Peyer's patch (tissue), 4 donors: ENCODE measurements at regions not wholly inside any gene's neighbourhood (a gene's known extent, or its start where the extent isn't known, plus 50 kb on each side); places are given as distances from the start of the nearest gene placed in this dataset.

Source experiments
- DNase-seq, 3 donors: peaks; one replicate each; pipeline ENCODE4 v3.0.0-alpha.2; 2017 to 2019
- H3K27ac ChIP-seq, 4 donors: fragments of 200-600 bp; sonication (generic); one replicate each; pipeline ENCODE4 v1.5.1; 2016 to 2019
- H3K27me3 ChIP-seq, 2 donors: fragments of 200-600 bp; sonication (generic); one replicate each; pipeline ENCODE4 v1.5.1; 2019
- H3K36me3 ChIP-seq, 3 donors: fragments of 200-600 bp; sonication (generic); one replicate each; pipeline ENCODE4 v1.5.1; 2016 to 2019
- H3K4me1 ChIP-seq, 4 donors: fragments of 200-600 bp; sonication (generic); one replicate each; pipeline ENCODE4 v1.5.1; 2016 to 2019
- H3K4me3 ChIP-seq, 4 donors: fragments of 200-600 bp; sonication (generic); 1 replicate in 3 of 4; 2 replicates in 1 of 4; pipeline ENCODE4 v1.5.1; 2016 to 2019; ENCODE audit warnings: mild to moderate bottlenecking in 1 of 4
- H3K9me3 ChIP-seq, 4 donors: fragments of 200-600 bp; sonication (generic); one replicate each; pipeline ENCODE4 v1.5.1; 2016 to 2019; ENCODE audit warnings: mild to moderate bottlenecking in 1 of 4
- POLR2A ChIP-seq, 2 donors: fragments of 450-650 bp; IDR thresholded peaks; one replicate each; pipeline ENCODE4 v1.5.1; 2017; ENCODE audit warnings: antibody characterized with exemption in 2 of 2, mild to moderate bottlenecking in 2 of 2, moderate library complexity in 2 of 2
- TF ChIP-seq, protein P1 (sequence below), 6 experiments: fragments of 450-650 bp in 4 of 6; fragments of 200-600 bp in 2 of 6; sonication (generic) in 1 of 6; IDR thresholded peaks; one replicate each; pipeline ENCODE4 v1.5.1; 2017 to 2019; ENCODE audit warnings: antibody characterized with exemption in 6 of 6, mild to moderate bottlenecking in 3 of 6, moderate library complexity in 1 of 6

DNA sequence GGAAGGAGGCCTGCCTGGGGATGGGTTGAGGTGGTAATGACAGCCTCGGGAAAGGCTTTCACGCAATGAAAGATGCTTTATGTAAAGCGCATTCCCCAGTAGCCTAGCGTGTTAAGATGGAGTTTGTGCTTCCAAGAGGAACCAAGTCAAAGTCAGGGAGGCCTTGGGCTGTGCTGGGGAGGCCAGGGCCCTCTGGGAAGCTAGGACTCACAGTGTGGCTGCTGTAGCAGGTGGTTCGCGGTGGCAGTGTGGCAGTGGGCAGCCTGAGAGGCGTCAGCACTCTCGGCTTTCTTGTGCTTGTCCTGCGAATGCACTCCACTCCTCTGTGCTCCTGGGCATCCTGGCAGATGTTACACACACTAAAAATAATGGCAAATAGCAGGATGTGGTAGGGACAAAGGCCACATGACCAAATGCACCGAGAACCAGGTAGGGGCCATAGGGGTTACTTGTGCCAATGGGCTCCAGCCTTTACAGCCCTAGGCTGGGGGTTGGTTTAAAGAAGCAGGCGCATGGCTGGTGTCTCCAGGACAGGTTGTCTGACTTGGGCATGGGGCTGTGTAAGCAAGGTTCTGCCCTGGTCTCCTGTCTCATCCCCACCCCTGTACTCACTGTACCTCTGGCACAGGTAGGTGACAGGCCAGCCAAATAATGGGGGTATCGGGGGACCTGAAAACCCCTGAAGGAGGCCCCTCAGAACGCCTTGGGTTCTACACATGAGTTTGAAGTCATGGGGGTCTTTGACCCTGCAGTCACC, 154.4 kb upstream of the TWIST2 start:
- DNase-seq, result no peak
- TF ChIP-seq, protein P1, sequence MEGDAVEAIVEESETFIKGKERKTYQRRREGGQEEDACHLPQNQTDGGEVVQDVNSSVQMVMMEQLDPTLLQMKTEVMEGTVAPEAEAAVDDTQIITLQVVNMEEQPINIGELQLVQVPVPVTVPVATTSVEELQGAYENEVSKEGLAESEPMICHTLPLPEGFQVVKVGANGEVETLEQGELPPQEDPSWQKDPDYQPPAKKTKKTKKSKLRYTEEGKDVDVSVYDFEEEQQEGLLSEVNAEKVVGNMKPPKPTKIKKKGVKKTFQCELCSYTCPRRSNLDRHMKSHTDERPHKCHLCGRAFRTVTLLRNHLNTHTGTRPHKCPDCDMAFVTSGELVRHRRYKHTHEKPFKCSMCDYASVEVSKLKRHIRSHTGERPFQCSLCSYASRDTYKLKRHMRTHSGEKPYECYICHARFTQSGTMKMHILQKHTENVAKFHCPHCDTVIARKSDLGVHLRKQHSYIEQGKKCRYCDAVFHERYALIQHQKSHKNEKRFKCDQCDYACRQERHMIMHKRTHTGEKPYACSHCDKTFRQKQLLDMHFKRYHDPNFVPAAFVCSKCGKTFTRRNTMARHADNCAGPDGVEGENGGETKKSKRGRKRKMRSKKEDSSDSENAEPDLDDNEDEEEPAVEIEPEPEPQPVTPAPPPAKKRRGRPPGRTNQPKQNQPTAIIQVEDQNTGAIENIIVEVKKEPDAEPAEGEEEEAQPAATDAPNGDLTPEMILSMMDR (IDR thresholded peaks at IDR 0.05), result no peak
- no peak for TF ChIP-seq POLR2A (IDR thresholded peaks at IDR 0.05)

DNA sequence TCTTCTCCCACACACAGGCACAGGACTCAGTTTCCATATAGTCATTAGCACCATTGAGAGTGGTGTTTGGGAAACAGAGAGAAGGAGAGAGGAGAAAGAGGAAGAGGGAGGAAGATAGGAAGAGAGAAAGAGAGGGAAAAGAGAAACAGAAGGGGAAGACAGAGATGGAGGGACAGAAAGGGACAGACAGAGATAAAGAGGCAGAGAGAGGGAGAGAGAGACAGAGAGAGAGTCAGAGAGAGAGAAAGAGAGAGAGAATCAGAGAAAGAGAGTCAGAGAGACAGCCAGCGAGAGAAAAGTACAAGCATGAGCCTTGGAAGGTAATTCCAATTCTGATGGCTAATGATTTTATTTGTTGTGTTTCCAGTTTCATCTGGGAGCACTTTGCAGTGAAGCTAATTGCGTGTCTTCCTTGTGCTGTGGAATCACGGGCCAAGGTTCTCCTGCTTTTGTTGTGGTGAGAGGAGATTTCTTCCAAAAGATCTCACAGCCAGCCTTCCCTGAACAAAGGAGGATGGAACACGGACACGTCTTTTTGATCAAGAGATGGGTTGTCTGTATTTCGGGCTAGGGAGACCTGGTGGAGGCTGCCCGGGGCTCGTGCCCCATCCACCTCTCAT, 153.6 kb upstream of the TWIST2 start:
- Histone ChIP-seq H3K9me3 (no peaks in the 10 kb centered on the region), H3K4me3 (no peak overlapping the region), H3K4me1 (no peaks in the 10 kb centered on the region), H3K36me3 (no peaks in the 10 kb centered on the region), H3K27me3 (no peaks in the 10 kb centered on the region), H3K27ac (no peak overlapping the region)
- no peak for DNase-seq
- TF ChIP-seq, protein P1 (IDR thresholded peaks at IDR 0.05), result no peak
- TF ChIP-seq POLR2A (IDR thresholded peaks at IDR 0.05), result no peak

More for the DNA sequence above, 154.4 kb upstream of the TWIST2 start:
- Histone ChIP-seq H3K27ac (no peak overlapping the region), H3K36me3 (no peaks in the 10 kb centered on the region), H3K27me3 (no peaks in the 10 kb centered on the region), H3K4me1 (no peaks in the 10 kb centered on the region), H3K9me3 (no peaks in the 10 kb centered on the region), H3K4me3 (no peak overlapping the region)

GRCh38 chr2:238694922-238695321, 153.0 kb upstream of the TWIST2 start:
- Histone ChIP-seq H3K9me3 (no peaks in the 10 kb centered on the region), H3K27me3 (no peaks in the 10 kb centered on the region), H3K27ac (no peak overlapping the region), H3K4me3 (no peak overlapping the region), H3K36me3 (no peaks in the 10 kb centered on the region), H3K4me1 (no peaks in the 10 kb centered on the region)
- DNase-seq, result no peak
- no peak for TF ChIP-seq POLR2A (IDR thresholded peaks at IDR 0.05)
- TF ChIP-seq, protein P1 (IDR thresholded peaks at IDR 0.05), result no peak

DNA sequence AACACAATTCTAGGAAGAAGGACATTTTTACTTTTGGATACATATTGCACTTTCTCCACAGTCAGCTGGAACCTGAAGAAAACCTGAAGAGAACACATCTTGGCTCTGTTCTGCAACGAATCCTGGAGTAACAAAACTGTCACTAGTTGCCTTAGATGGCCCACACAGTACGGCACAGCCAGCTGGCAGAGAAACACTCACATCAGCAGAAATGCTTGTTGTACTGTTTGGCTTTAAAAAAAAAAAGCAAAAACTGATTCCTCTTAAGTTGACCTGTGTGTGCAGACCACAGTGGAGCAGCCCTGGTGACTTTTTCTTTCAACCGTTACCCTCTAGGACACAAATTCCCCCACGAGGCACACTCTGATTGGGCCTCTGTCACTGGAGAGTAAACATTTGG, 152.3 kb upstream of the TWIST2 start:
- Histone ChIP-seq H3K4me1 (no peaks in the 10 kb centered on the region), H3K27me3 (no peaks in the 10 kb centered on the region), H3K27ac (no peak overlapping the region), H3K4me3 (no peak overlapping the region), H3K9me3 (no peaks in the 10 kb centered on the region), H3K36me3 (no peaks in the 10 kb centered on the region)
- no peak for DNase-seq
- TF ChIP-seq, protein P1 (IDR thresholded peaks at IDR 0.05), result no peak
- TF ChIP-seq POLR2A (IDR thresholded peaks at IDR 0.05), result no peak

GRCh38 chr2:238696331-238696730, 151.6 kb upstream of the TWIST2 start:
- TF ChIP-seq, protein P1 (IDR thresholded peaks at IDR 0.05), result no peak
- no peak for TF ChIP-seq POLR2A (IDR thresholded peaks at IDR 0.05)
- no peak overlapping the region for H3K4me3 ChIP-seq
- H3K36me3 ChIP-seq, result no peaks in the 10 kb centered on the region
- no peaks in the 10 kb centered on the region for H3K4me1 ChIP-seq
- no peaks in the 10 kb centered on the region for H3K9me3 ChIP-seq
- H3K27me3 ChIP-seq, result no peaks in the 10 kb centered on the region
- no peak overlapping the region for H3K27ac ChIP-seq
- no peak for DNase-seq
